SK-N-SH treated with all-trans-retinoic acid at 6 μM for 48 hours (cell line): ENCODE measurements at regions not wholly inside any gene's neighbourhood (a gene's known extent, or its start where the extent isn't known, plus 50 kb on each side); places are given as distances from the start of the nearest gene placed in this dataset.

Source experiments
- ATAC-seq: fragments of 200-7000 bp; cut with Tn5 transposase; 3 replicates; pipeline ENCODE4 v1.9.1; 2020; ENCODE audit warnings: mild to moderate bottlenecking, moderate library complexity
- BACH2 ChIP-seq: fragments of 250-450 bp; sonication (Bioruptor Pico); IDR thresholded peaks from 2 replicates; pipeline ENCODE4 v1.9.0; 2021; ENCODE audit warnings: mild to moderate bottlenecking, borderline replicate concordance
- CREB5 ChIP-seq: fragments of 250-450 bp; sonication (Bioruptor Pico); IDR thresholded peaks from 2 replicates; pipeline ENCODE4 v1.5.1; 2020; ENCODE audit warnings: low read depth, mild to moderate bottlenecking, moderate library complexity
- CSDC2 ChIP-seq: fragments of 250-450 bp; sonication (Bioruptor Pico); IDR thresholded peaks from 2 replicates; pipeline ENCODE4 v1.5.0; 2020; ENCODE audit warnings: mild to moderate bottlenecking, moderate library complexity
- CSRNP3 ChIP-seq: fragments of 250-450 bp; sonication (Bioruptor Pico); IDR thresholded peaks from 2 replicates; pipeline ENCODE4 v1.5.1; 2021; ENCODE audit warnings: mild to moderate bottlenecking, moderate library complexity
- ESRRG ChIP-seq: fragments of 250-450 bp; sonication (Bioruptor Pico); IDR thresholded peaks from 2 replicates; pipeline ENCODE4 v1.6.1; 2021; ENCODE audit warnings: mild to moderate bottlenecking
- GLIS3 ChIP-seq: fragments of 250-450 bp; sonication (Bioruptor Pico); IDR thresholded peaks from 2 replicates; pipeline ENCODE4 v1.5.0; 2020; ENCODE audit warnings: mild to moderate bottlenecking, moderate library complexity
- ISL1 ChIP-seq: fragments of 250-450 bp; sonication (Bioruptor Pico); IDR thresholded peaks from 2 replicates; pipeline ENCODE4 v2.1.2; 2022; ENCODE audit warnings: mild to moderate bottlenecking, moderate library complexity
- OSR1 ChIP-seq: fragments of 250-450 bp; sonication (Bioruptor Pico); IDR thresholded peaks from 2 replicates; pipeline ENCODE4 v1.8.0; 2022; ENCODE audit warnings: moderate library complexity, mild to moderate bottlenecking, inconsistent platforms
- PATZ1 ChIP-seq: fragments of 250-450 bp; sonication (Bioruptor Pico); IDR thresholded peaks from 2 replicates; pipeline ENCODE4 v1.8.0; 2020; ENCODE audit warnings: mild to moderate bottlenecking, moderate library complexity, borderline replicate concordance
- POU6F1 ChIP-seq: fragments of 250-450 bp; sonication (Bioruptor Pico); IDR thresholded peaks from 2 replicates; pipeline ENCODE4 v1.8.0; 2021; ENCODE audit warnings: low read depth, mild to moderate bottlenecking, moderate library complexity, borderline replicate concordance
- PPARA ChIP-seq: fragments of 250-450 bp; sonication (Bioruptor Pico); IDR thresholded peaks from 2 replicates; pipeline ENCODE4 v1.5.0; 2020; ENCODE audit warnings: mild to moderate bottlenecking, borderline replicate concordance
- RARB ChIP-seq: fragments of 250-450 bp; sonication (Bioruptor Pico); IDR thresholded peaks from 2 replicates; pipeline ENCODE4 v1.8.0; 2021; ENCODE audit warnings: mild to moderate bottlenecking, moderate library complexity
- SNAI2 ChIP-seq: fragments of 250-450 bp; sonication (Bioruptor Pico); IDR thresholded peaks from 2 replicates; pipeline ENCODE4 v1.5.0; 2020; ENCODE audit warnings: mild to moderate bottlenecking, moderate library complexity
- TCF4 ChIP-seq: fragments of 250-450 bp; sonication (Bioruptor Pico); IDR thresholded peaks from 2 replicates; pipeline ENCODE4 v1.8.0; 2021; ENCODE audit warnings: mild to moderate bottlenecking, moderate library complexity, borderline replicate concordance
- TSHZ2 ChIP-seq: fragments of 250-450 bp; sonication (Bioruptor Pico); IDR thresholded peaks from 2 replicates; pipeline ENCODE4 v1.5.0; 2020; ENCODE audit warnings: mild to moderate bottlenecking, moderate library complexity
- ZC3H10 ChIP-seq: fragments of 250-450 bp; sonication (Bioruptor Pico); IDR thresholded peaks from 2 replicates; pipeline ENCODE4 v1.5.1; 2021; ENCODE audit warnings: mild to moderate bottlenecking, moderate library complexity
- ZFP3 ChIP-seq: fragments of 250-450 bp; sonication (Bioruptor Pico); IDR thresholded peaks from 2 replicates; pipeline ENCODE4 v1.5.0; 2020; ENCODE audit warnings: mild to moderate bottlenecking, moderate library complexity
- ZFP30 ChIP-seq: fragments of 450-650 bp; formaldehyde crosslinking; IDR thresholded peaks from 2 replicates; pipeline ENCODE4 v1.5.0; 2022; ENCODE audit warnings: mild to moderate bottlenecking, moderate library complexity
- ZNF565 ChIP-seq: fragments of 450-650 bp; formaldehyde crosslinking; conservative IDR thresholded peaks from 2 replicates; pipeline ENCODE4 v1.5.0; 2020; ENCODE audit warnings: low read depth, mild to moderate bottlenecking, moderate library complexity
- ZNF70 ChIP-seq: fragments of 450-650 bp; formaldehyde crosslinking; IDR thresholded peaks from 2 replicates; pipeline ENCODE4 v1.5.0; 2020; ENCODE audit warnings: mild to moderate bottlenecking, moderate library complexity
- ZNF8 ChIP-seq: fragments of 450-650 bp; formaldehyde crosslinking; IDR thresholded peaks from 2 replicates; pipeline ENCODE4 v1.5.0; 2020; ENCODE audit warnings: mild to moderate bottlenecking, moderate library complexity

- TF ChIP-seq PPARA (CRISPR knock-in tag) = no peak
- no peak for TF ChIP-seq PATZ1 (CRISPR knock-in tag)
- no peak for TF ChIP-seq TCF4 (CRISPR knock-in tag)
- TF ChIP-seq ZFP30 (CRISPR knock-in tag) = no peak
- no peak for TF ChIP-seq POU6F1 (CRISPR knock-in tag)
- TF ChIP-seq ZFP3 (CRISPR knock-in tag) = no peak
- TF ChIP-seq CSRNP3 (CRISPR knock-in tag) = no peak
- no peak for TF ChIP-seq ZNF8
- TF ChIP-seq CSDC2 = no peak
- no peak for TF ChIP-seq ZNF565 (CRISPR knock-in tag)
- TF ChIP-seq CREB5 = no peak
- TF ChIP-seq GLIS3 (CRISPR knock-in tag) = no peak
- no peak for TF ChIP-seq ZC3H10
- TF ChIP-seq RARB (CRISPR knock-in tag) = no peak
- TF ChIP-seq ZNF70 (CRISPR knock-in tag) = no peak
- no peak for TF ChIP-seq ESRRG (CRISPR knock-in tag)
- TF ChIP-seq SNAI2 (CRISPR knock-in tag) = no peak
- TF ChIP-seq TSHZ2 (CRISPR knock-in tag) = no peak
- no peak for ATAC-seq
These were observed 93.8 kb upstream of the C1QTNF9B start for GRCh38 chr13:23991119-23991518.

GRCh38 chr13:23992781-23993679 lies 95.7 kb upstream of the C1QTNF9B start:
- ATAC-seq = no peak
- no peak for TF ChIP-seq PATZ1 (CRISPR knock-in tag)
- no peak for TF ChIP-seq ZNF70 (CRISPR knock-in tag)
- TF ChIP-seq ZNF8 = no peak
- TF ChIP-seq ISL1 = no peak
- no peak for TF ChIP-seq POU6F1 (CRISPR knock-in tag)
- TF ChIP-seq OSR1 (CRISPR knock-in tag) = no peak
- TF ChIP-seq CSDC2 = no peak
- TF ChIP-seq ZFP3 (CRISPR knock-in tag) = no peak
- no peak for TF ChIP-seq TSHZ2 (CRISPR knock-in tag)
- TF ChIP-seq CREB5 = no peak
- no peak for TF ChIP-seq SNAI2 (CRISPR knock-in tag)
- no peak for TF ChIP-seq BACH2 (CRISPR knock-in tag)
